Endothelial cell of umbilical vein (primary cell): ENCODE measurements at regions not wholly inside any gene's neighbourhood (a gene's known extent, or its start where the extent isn't known, plus 50 kb on each side); places are given as distances from the start of the nearest gene placed in this dataset.

Experiments used
- BruUV-seq: library from RNA; stranded (reverse); fragments of 400-500 nt; replicated peaks from 2 replicates; lab custom pipeline; 2021; lab: Mats Ljungman, UMichigan
- CTCF ChIA-PET: fragments of 300-600, 350-600 bp; sonication (Branson Sonifier 250); formaldehyde crosslinking; loops from one replicate; lab custom pipeline; 2021; ENCODE audit warnings: antibody characterized with exemption, inconsistent platforms; lab: Charles Lee
- POLR2A ChIA-PET: fragments of 300-600, 350-600 bp; sonication (Branson Sonifier 250); formaldehyde crosslinking; loops from one replicate; lab custom pipeline; 2021; ENCODE audit warnings: antibody characterized with exemption, inconsistent platforms; lab: Charles Lee
- DNase-seq: peaks from one replicate; pipeline ENCODE4 v3.0.0-alpha.2; 2011; ENCODE audit warnings: low read depth, low spot score
- FAIRE-seq: peaks from 2 replicates; lab custom pipeline; 2011; peaks lifted over from hg19 to GRCh38; lab: Jason Lieb, UNC
- H2AFZ ChIP-seq: 2 replicates; pipeline ENCODE4 v1.6.0; 2012; ENCODE audit warnings: low read depth, low read length, control low read depth, inconsistent platforms
- H3K27ac ChIP-seq: 2 replicates; pipeline ENCODE4 v1.5.1; 2011; ENCODE audit warnings: low read depth, mild to moderate bottlenecking, control low read depth, low read length, moderate library complexity; ENCODE audit not compliant: insufficient read depth
- H3K27me3 ChIP-seq, 2 experiments: 2 replicates each; pipeline versions ENCODE4 v1.6.0 to v1.6.1; 2011; ENCODE audit warnings: low read length in 2 of 2, mixed read lengths in 1 of 2; ENCODE audit not compliant: control insufficient read depth in 2 of 2, insufficient read depth in 2 of 2
- H3K36me3 ChIP-seq, 2 experiments: 2 replicates in 1 of 2; 3 replicates in 1 of 2; pipeline ENCODE4 v1.5.1; 2011; ENCODE audit warnings: low read length in 2 of 2, mild to moderate bottlenecking in 1 of 2, moderate library complexity in 1 of 2; ENCODE audit not compliant: control insufficient read depth in 2 of 2, insufficient read depth in 2 of 2; ENCODE audit errors: extremely low read depth in 1 of 2
- H3K4me1 ChIP-seq: 3 replicates; pipeline ENCODE4 v1.5.1; 2011; ENCODE audit warnings: mild to moderate bottlenecking, low read length; ENCODE audit not compliant: control insufficient read depth, insufficient read depth; ENCODE audit errors: extremely low read depth
- H3K4me2 ChIP-seq: 2 replicates; pipeline ENCODE4 v1.6.1; 2011; ENCODE audit warnings: low read length, control low read depth, mixed read lengths; ENCODE audit not compliant: insufficient read depth
- H3K4me3 ChIP-seq, 3 experiments: fragments of 200-600 bp in 1 of 3; sonication (generic), shearing (Covaris generic) in 1 of 3; replicated peaks in 1 of 3; 2 replicates each; pipeline ENCODE4 v1.5.1; 2011 to 2016; ENCODE audit warnings: control low read depth in 3 of 3, low read length in 3 of 3, mild to moderate bottlenecking in 2 of 3, inconsistent platforms in 1 of 3, low read depth in 1 of 3, moderate library complexity in 1 of 3; ENCODE audit not compliant: insufficient read depth in 1 of 3
- H3K79me2 ChIP-seq: 2 replicates; pipeline ENCODE4 v1.6.0; 2012; ENCODE audit warnings: low read length, inconsistent platforms; ENCODE audit not compliant: control insufficient read depth, insufficient read depth
- H3K9ac ChIP-seq: replicated peaks from 2 replicates; pipeline ENCODE3; 2011; ENCODE audit warnings: low read length, control low read depth; ENCODE audit not compliant: insufficient read depth; ENCODE audit errors: extremely low read depth
- H3K9me1 ChIP-seq: replicated peaks from 3 replicates; pipeline ENCODE4 v1.6.0; 2011; ENCODE audit warnings: mild to moderate bottlenecking, low read length; ENCODE audit not compliant: control insufficient read depth, insufficient read depth; ENCODE audit errors: extremely low read depth
- H3K9me3 ChIP-seq: replicated peaks from 2 replicates; pipeline ENCODE4 v1.5.1; 2012; ENCODE audit warnings: low read length, inconsistent platforms; ENCODE audit not compliant: control insufficient read depth, insufficient read depth
- H4K20me1 ChIP-seq: replicated peaks from 2 replicates; pipeline ENCODE3; 2011; ENCODE audit warnings: mild to moderate bottlenecking, low read length; ENCODE audit not compliant: control insufficient read depth, insufficient read depth; ENCODE audit errors: extremely low read depth
- CTCF ChIP-seq, 2 donors: IDR thresholded peaks; 1 replicate in 1 of 2; 2 replicates in 1 of 2; pipeline ENCODE4 v1.5.1; 2011; ENCODE audit warnings: low read length in 2 of 2, mild to moderate bottlenecking in 2 of 2, moderate library complexity in 2 of 2, control low read depth in 1 of 2, inconsistent platforms in 1 of 2, low read depth in 1 of 2; ENCODE audit not compliant: insufficient read depth in 1 of 2; ENCODE audit errors: extremely low read depth in 1 of 2
- EZH2 ChIP-seq: IDR thresholded peaks from 2 replicates; pipeline ENCODE4 v1.6.1; 2012; ENCODE audit warnings: borderline replicate concordance, low read depth, mild to moderate bottlenecking, moderate library complexity, low read length, inconsistent platforms; ENCODE audit not compliant: severe bottlenecking
- FOS ChIP-seq: IDR thresholded peaks from 2 replicates; pipeline ENCODE4 v1.6.1; 2011; ENCODE audit warnings: mild to moderate bottlenecking, low read length, moderate library complexity, borderline replicate concordance; ENCODE audit not compliant: insufficient read depth
- GATA2 ChIP-seq: IDR thresholded peaks from 2 replicates; pipeline ENCODE4 v1.7.0; 2011; ENCODE audit warnings: low read depth, mild to moderate bottlenecking, moderate library complexity, mixed read lengths, low read length; ENCODE audit not compliant: insufficient read length, insufficient read depth
- JUN ChIP-seq: IDR thresholded peaks from 2 replicates; pipeline ENCODE4 v1.6.1; 2011; ENCODE audit warnings: borderline replicate concordance, low read depth; ENCODE audit not compliant: insufficient read length, insufficient read depth
- MAX ChIP-seq: IDR thresholded peaks from 2 replicates; pipeline ENCODE4 v1.6.1; 2011; ENCODE audit not compliant: insufficient read depth, insufficient read length
- POLR2A ChIP-seq: IDR thresholded peaks from 2 replicates; pipeline ENCODE4 v1.6.1; 2012; ENCODE audit warnings: low read depth, mild to moderate bottlenecking, control low read depth, low read length
- dilution Hi-C: fragments of 300-500 bp; cut with MboI; formaldehyde crosslinking; loops from one replicate; pipeline ENCODE4 v1.15.0; 2019; ENCODE audit warnings: low sequenced_read_pairs; ENCODE audit not compliant: extremely low pct_ligation_motif_present
- intact Hi-C: fragments of 100-400 bp; cut with micrococcal nuclease; formaldehyde crosslinking; loops from one replicate; pipeline ENCODE4 v1.10.0; 2022

GRCh38 chrX:20397587-20397986 is 130.9 kb upstream of the RPS6KA3 start:
- no peak overlapping the region for H3K27ac ChIP-seq
- H3K4me1 ChIP-seq = no peaks in the 10 kb centered on the region
- no peaks in the 10 kb centered on the region for H3K27me3 ChIP-seq
- H3K9ac ChIP-seq = no peak overlapping the region
- BruUV-seq = no TSS peak
- no peaks in the 10 kb centered on the region for H3K36me3 ChIP-seq
- TF ChIP-seq CTCF (IDR thresholded peaks at IDR 0.05; ENCODE audit: extremely low read depth in 1 of 2, insufficient read depth in 1 of 2, low read depth in 1 of 2, low read length in 2 of 2) (no peak), JUN (no peak), FOS (no peak), POLR2A (no peak), GATA2 (no peak), EZH2 (no peak)
- dilution Hi-C loops (no loop called here), intact Hi-C loops (loop anchor here (10.0 kb wide), 1 partner anchor 93 kb away; no protein-coding TSS in a partner anchor)
- CTCF ChIA-PET = no interaction called here
- POLR2A ChIA-PET = no interaction called here
- no peak overlapping the region for H2AFZ ChIP-seq
- DNase-seq (no peak), FAIRE-seq (no peak)
- no peaks in the 10 kb centered on the region for H3K9me3 ChIP-seq
- H3K4me3 ChIP-seq = no peak overlapping the region
- no peaks in the 10 kb centered on the region for H4K20me1 ChIP-seq
- no peak overlapping the region for H3K4me2 ChIP-seq
- no peaks in the 10 kb centered on the region for H3K79me2 ChIP-seq
- H3K9me1 ChIP-seq = no peaks in the 10 kb centered on the region

- CTCF ChIA-PET = interaction anchor here (0.9 kb wide), 1 partner anchor 10 kb away, joined by 3 read pairs; no protein-coding TSS in a partner anchor
- dilution Hi-C loops = no loop called here
- DNase-seq (no peak), FAIRE-seq (no peak)
- POLR2A ChIA-PET = no interaction called here
- Histone ChIP-seq H3K27me3 (no peaks in the 10 kb centered on the region), H3K27ac (no peak overlapping the region), H3K9me3 (no peaks in the 10 kb centered on the region), H4K20me1 (no peaks in the 10 kb centered on the region), H3K79me2 (no peaks in the 10 kb centered on the region), H3K36me3 (no peaks in the 10 kb centered on the region), H3K4me1 (no peaks in the 10 kb centered on the region), H3K9me1 (no peaks in the 10 kb centered on the region), H3K9ac (no peak overlapping the region), H3K4me3 (no peak overlapping the region), H3K4me2 (no peak overlapping the region), H2AFZ (no peak overlapping the region)
- TF ChIP-seq GATA2 (no peak), MAX (no peak), EZH2 (no peak), POLR2A (no peak)
- no TSS peak for BruUV-seq
- intact Hi-C loops = loop anchor here (10.0 kb wide), 1 partner anchor 90 kb away; no protein-coding TSS in a partner anchor
Measured at GRCh38 chrX:20394451-20394850, 127.7 kb upstream of the RPS6KA3 start.
